A673 (cell line): ENCODE measurements at regions not wholly inside any gene's neighbourhood (a gene's known extent, or its start where the extent isn't known, plus 50 kb on each side); places are given as distances from the start of the nearest gene placed in this dataset.

Experiments
- BruUV-seq: library from RNA; stranded (reverse); fragments of 400-500 nt; replicated peaks from 2 replicates; lab custom pipeline; 2021; lab: Mats Ljungman, UMichigan
- CTCF ChIA-PET: fragments of 300-600 bp; sonication (Branson Sonifier 250); formaldehyde crosslinking; loops from one replicate; lab custom pipeline; 2022; ENCODE audit warnings: antibody characterized with exemption; lab: Charles Lee
- POLR2A ChIA-PET: fragments of 300-600 bp; sonication (Branson Sonifier 250); formaldehyde crosslinking; loops from one replicate; lab custom pipeline; 2022; ENCODE audit warnings: antibody characterized with exemption; ENCODE audit not compliant: low non-redundant PET; lab: Charles Lee
- DNase-seq: peaks from one replicate; pipeline ENCODE4 v3.0.0-alpha.2; 2015; ENCODE audit warnings: low spot score
- H3K27ac ChIP-seq: fragments of 200-600 bp; sonication (generic); 2 replicates; pipeline ENCODE4 v1.5.1; 2016; ENCODE audit warnings: mixed run types, low read depth, mild to moderate bottlenecking, mixed read lengths, antibody characterized with exemption, low read length; ENCODE audit not compliant: poor library complexity, severe bottlenecking
- H3K27me3 ChIP-seq: fragments of 200-600 bp; sonication (generic); replicated peaks from 2 replicates; pipeline ENCODE4 v1.6.1; 2017; ENCODE audit warnings: mixed run types, low read depth, mild to moderate bottlenecking, mixed read lengths, antibody characterized with exemption, low read length; ENCODE audit not compliant: insufficient read depth, poor library complexity
- H3K36me3 ChIP-seq: fragments of 200-600 bp; sonication (generic); 2 replicates; pipeline ENCODE4 v1.6.1; 2016; ENCODE audit warnings: mixed run types, mild to moderate bottlenecking, mixed read lengths, antibody characterized with exemption, low read length; ENCODE audit not compliant: insufficient read depth, poor library complexity, severe bottlenecking
- H3K4me1 ChIP-seq: fragments of 200-600 bp; sonication (generic); 2 replicates; pipeline ENCODE4 v1.6.1; 2017; ENCODE audit warnings: mixed run types, mild to moderate bottlenecking, mixed read lengths, antibody characterized with exemption, low read length; ENCODE audit not compliant: insufficient read depth, poor library complexity, severe bottlenecking
- H3K4me3 ChIP-seq: fragments of 200-600 bp; sonication (generic); 2 replicates; pipeline ENCODE4 v1.5.1; 2016; ENCODE audit warnings: low read depth, mixed run types, mild to moderate bottlenecking, mixed read lengths, low read length; ENCODE audit not compliant: poor library complexity, severe bottlenecking
- H3K9me3 ChIP-seq: fragments of 200-600 bp; sonication (generic); 2 replicates; pipeline ENCODE4 v1.6.1; 2016; ENCODE audit warnings: mixed run types, low read depth, mild to moderate bottlenecking, mixed read lengths, antibody characterized with exemption, low read length; ENCODE audit not compliant: poor library complexity, severe bottlenecking
- CTCF ChIP-seq: fragments of 300-800, 200-600 bp; sonication (generic); conservative IDR thresholded peaks from 2 replicates; pipeline ENCODE4 v1.5.1; 2017; ENCODE audit warnings: low read depth, mild to moderate bottlenecking, antibody characterized with exemption, low read length, moderate library complexity, mixed read lengths
- EZH2 ChIP-seq: fragments of 200-600 bp; sonication (generic); IDR thresholded peaks from 2 replicates; pipeline ENCODE4 v1.6.1; 2017; ENCODE audit warnings: borderline replicate concordance, low read depth, mild to moderate bottlenecking, mixed read lengths, antibody characterized with exemption, low read length; ENCODE audit not compliant: poor library complexity, severe bottlenecking
- intact Hi-C: fragments of 100-400 bp; cut with micrococcal nuclease; formaldehyde crosslinking; loops from one replicate; pipeline ENCODE4 v1.10.0; 2022; ENCODE audit not compliant: unreplicated experiment

- Histone ChIP-seq H3K36me3 (no peaks in the 10 kb centered on the region), H3K9me3 (no peaks in the 10 kb centered on the region), H3K4me3 (no peak overlapping the region), H3K27me3 (no peaks in the 10 kb centered on the region), H3K4me1 (peaks cover 4% of the 10 kb centered on the region), H3K27ac (no peak overlapping the region)
- DNase-seq, result no peak
- TF ChIP-seq EZH2 (no peak), CTCF (no peak)
- ChIA-PET POLR2A (no interaction called here), CTCF (no interaction called here)
- intact Hi-C loops, result no loop called here
- BruUV-seq, result no TSS peak
These were observed 478.5 kb downstream of the ATP23 start for GRCh38 chr12:58419905-58420304.

- peaks cover 10% of the 10 kb centered on the region for H3K4me1 ChIP-seq
- H3K27me3 ChIP-seq, result no peaks in the 10 kb centered on the region
- BruUV-seq, result no TSS peak
- no peaks in the 10 kb centered on the region for H3K9me3 ChIP-seq
- POLR2A ChIA-PET, result no interaction called here
- CTCF ChIA-PET, result no interaction called here
- TF ChIP-seq EZH2, result no peak
- TF ChIP-seq CTCF, result no peak
- H3K4me3 ChIP-seq, result no peak overlapping the region
- H3K27ac ChIP-seq, result no peak overlapping the region
- intact Hi-C loops, result no loop called here
- no peak for DNase-seq
- no peaks in the 10 kb centered on the region for H3K36me3 ChIP-seq
These were observed 479.1 kb downstream of the ATP23 start for GRCh38 chr12:58420503-58420902.

GRCh38 chr12:58421990-58422389, 480.6 kb downstream of the ATP23 start:
- no peak for TF ChIP-seq CTCF
- H3K27ac ChIP-seq, result no peak overlapping the region
- CTCF ChIA-PET, result no interaction called here
- no peak overlapping the region for H3K4me3 ChIP-seq
- no peaks in the 10 kb centered on the region for H3K27me3 ChIP-seq
- POLR2A ChIA-PET, result no interaction called here
- intact Hi-C loops, result no loop called here
- no peaks in the 10 kb centered on the region for H3K9me3 ChIP-seq
- peaks cover 16% of the 10 kb centered on the region for H3K4me1 ChIP-seq
- no peaks in the 10 kb centered on the region for H3K36me3 ChIP-seq
- no peak for DNase-seq
- no TSS peak for BruUV-seq
